ENCODE measurements at regions not wholly inside any gene's neighbourhood (a gene's known extent, or its start where the extent isn't known, plus 50 kb on each side); places are given as distances from the start of the nearest gene placed in this dataset.

- Histone ChIP-seq H3K9me3 (ENCODE audit: insufficient read depth, low read depth, low read length) (peaks cover 4% of the 10 kb centered on the region), H4K20me1 (ENCODE audit: insufficient read depth, low read length) (no peaks in the 10 kb centered on the region), H2AFZ (ENCODE audit: low read depth, low read length) (no peak overlapping the region), H3K36me3 (ENCODE audit: insufficient read depth, low read length) (no peaks in the 10 kb centered on the region), H3K4me2 (ENCODE audit: low read length) (no peak overlapping the region), H3K79me2 (ENCODE audit: insufficient read depth, low read length) (no peaks in the 10 kb centered on the region), H3K4me3 (ENCODE audit: insufficient read depth, low read depth, low read length) (no peak overlapping the region), H3K4me1 (ENCODE audit: insufficient read depth, low read length) (no peaks in the 10 kb centered on the region), H3K27me3 (ENCODE audit: insufficient read depth, low read length) (no peaks in the 10 kb centered on the region), H3K9ac (ENCODE audit: low read length) (no peak overlapping the region), H3K27ac (ENCODE audit: low read depth, low read length) (no peak overlapping the region)
- DNase-seq (ENCODE audit: low read depth): no peak
- FAIRE-seq: no peak
- H3K4me3 Mint-ChIP-seq (ENCODE audit: unreplicated experiment): no peak overlapping the region
- no peak overlapping the region for H3K27ac Mint-ChIP-seq (ENCODE audit: unreplicated experiment)
- H3K27me3 Mint-ChIP-seq (ENCODE audit: low read depth, unreplicated experiment): no peaks in the 10 kb centered on the region
- H3K4me1 Mint-ChIP-seq (ENCODE audit: low read depth, unreplicated experiment): no peaks in the 10 kb centered on the region
- no peaks in the 10 kb centered on the region for H3K36me3 Mint-ChIP-seq (ENCODE audit: low read depth, unreplicated experiment)
- TF ChIP-seq EZH2 (IDR thresholded peaks at IDR 0.05; ENCODE audit: insufficient read depth, low read length): no peak
- TF ChIP-seq CTCF (IDR thresholded peaks at IDR 0.05; ENCODE audit: insufficient read depth, low read depth, low read length): no peak
- peaks cover 2% of the 10 kb centered on the region for H3K9me3 Mint-ChIP-seq (ENCODE audit: unreplicated experiment)
Observed at GRCh38 chr16:35868630-35869029, 2409.2 kb downstream of the TP53TG3F start.

GRCh38 chr16:35873472-35873871 is 2414.1 kb downstream of the TP53TG3F start:
- Mint-ChIP-seq H3K4me3 (ENCODE audit: unreplicated experiment) (no peak overlapping the region), H3K27me3 (ENCODE audit: low read depth, unreplicated experiment) (no peaks in the 10 kb centered on the region), H3K36me3 (ENCODE audit: low read depth, unreplicated experiment) (no peaks in the 10 kb centered on the region), H3K4me1 (ENCODE audit: low read depth, unreplicated experiment) (no peaks in the 10 kb centered on the region), H3K27ac (ENCODE audit: unreplicated experiment) (no peak overlapping the region), H3K9me3 (ENCODE audit: unreplicated experiment) (peaks cover 5% of the 10 kb centered on the region)
- TF ChIP-seq CTCF (IDR thresholded peaks at IDR 0.05; ENCODE audit: insufficient read depth, low read depth, low read length) (no peak), EZH2 (IDR thresholded peaks at IDR 0.05; ENCODE audit: insufficient read depth, low read length) (no peak)
- H3K9ac ChIP-seq (ENCODE audit: low read length): no peak overlapping the region
- no peaks in the 10 kb centered on the region for H3K36me3 ChIP-seq (ENCODE audit: insufficient read depth, low read length)
- H3K4me2 ChIP-seq (ENCODE audit: low read length): no peak overlapping the region
- FAIRE-seq: no peak
- H3K27ac ChIP-seq (ENCODE audit: low read depth, low read length): no peak overlapping the region
- H3K79me2 ChIP-seq (ENCODE audit: insufficient read depth, low read length): no peaks in the 10 kb centered on the region
- no peaks in the 10 kb centered on the region for H4K20me1 ChIP-seq (ENCODE audit: insufficient read depth, low read length)
- DNase-seq (ENCODE audit: low read depth): no peak
- no peaks in the 10 kb centered on the region for H3K27me3 ChIP-seq (ENCODE audit: insufficient read depth, low read length)
- peaks cover 10% of the 10 kb centered on the region for H3K9me3 ChIP-seq (ENCODE audit: insufficient read depth, low read depth, low read length)
- H2AFZ ChIP-seq (ENCODE audit: low read depth, low read length): no peak overlapping the region
- H3K4me1 ChIP-seq (ENCODE audit: insufficient read depth, low read length): no peaks in the 10 kb centered on the region
- no peak overlapping the region for H3K4me3 ChIP-seq (ENCODE audit: insufficient read depth, low read depth, low read length)

DNA sequence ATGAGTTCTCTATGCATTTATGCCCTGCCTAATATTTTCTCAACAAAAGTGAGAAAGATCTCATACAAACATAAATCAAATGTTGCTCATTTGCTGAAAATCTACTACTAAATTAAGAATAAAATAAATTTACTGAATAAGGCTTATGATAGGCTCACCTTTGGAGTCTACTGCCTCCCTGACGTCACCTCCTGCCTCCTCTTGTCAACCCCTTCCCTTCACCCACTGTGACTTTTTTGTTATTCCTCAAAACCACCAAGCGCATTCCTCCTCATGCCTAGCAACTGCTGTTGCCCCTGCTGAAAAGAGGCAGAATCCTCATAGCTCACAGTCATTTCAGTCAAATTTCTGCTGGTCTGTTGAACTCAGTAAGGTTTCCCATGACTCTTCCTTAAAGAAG is 2422.2 kb downstream of the TP53TG3F start:
- no peak overlapping the region for H3K4me3 Mint-ChIP-seq (ENCODE audit: unreplicated experiment)
- Histone ChIP-seq H3K79me2 (ENCODE audit: insufficient read depth, low read length) (no peaks in the 10 kb centered on the region), H3K4me2 (ENCODE audit: low read length) (no peak overlapping the region), H3K36me3 (ENCODE audit: insufficient read depth, low read length) (no peaks in the 10 kb centered on the region), H3K27ac (ENCODE audit: low read depth, low read length) (no peak overlapping the region), H3K9ac (ENCODE audit: low read length) (no peak overlapping the region), H3K4me3 (ENCODE audit: insufficient read depth, low read depth, low read length) (no peak overlapping the region), H3K4me1 (ENCODE audit: insufficient read depth, low read length) (no peaks in the 10 kb centered on the region), H3K27me3 (ENCODE audit: insufficient read depth, low read length) (no peaks in the 10 kb centered on the region), H2AFZ (ENCODE audit: low read depth, low read length) (no peak overlapping the region), H4K20me1 (ENCODE audit: insufficient read depth, low read length) (no peaks in the 10 kb centered on the region), H3K9me3 (ENCODE audit: insufficient read depth, low read depth, low read length) (peaks cover 9% of the 10 kb centered on the region)
- no peaks in the 10 kb centered on the region for H3K36me3 Mint-ChIP-seq (ENCODE audit: low read depth, unreplicated experiment)
- no peak overlapping the region for H3K27ac Mint-ChIP-seq (ENCODE audit: unreplicated experiment)
- no peaks in the 10 kb centered on the region for H3K4me1 Mint-ChIP-seq (ENCODE audit: low read depth, unreplicated experiment)
- H3K27me3 Mint-ChIP-seq (ENCODE audit: low read depth, unreplicated experiment): no peaks in the 10 kb centered on the region
- no peak for FAIRE-seq
- H3K9me3 Mint-ChIP-seq (ENCODE audit: unreplicated experiment): peaks cover 5% of the 10 kb centered on the region
- DNase-seq (ENCODE audit: low read depth): no peak
- no peak for TF ChIP-seq CTCF (IDR thresholded peaks at IDR 0.05; ENCODE audit: insufficient read depth, low read depth, low read length)
- no peak for TF ChIP-seq EZH2 (IDR thresholded peaks at IDR 0.05; ENCODE audit: insufficient read depth, low read length)

Measured in astrocyte (in vitro differentiated cells and primary cell).